ENCODE measurements at regions not wholly inside any gene's neighbourhood (a gene's known extent, or its start where the extent isn't known, plus 50 kb on each side); places are given as distances from the start of the nearest gene placed in this dataset.

DNA sequence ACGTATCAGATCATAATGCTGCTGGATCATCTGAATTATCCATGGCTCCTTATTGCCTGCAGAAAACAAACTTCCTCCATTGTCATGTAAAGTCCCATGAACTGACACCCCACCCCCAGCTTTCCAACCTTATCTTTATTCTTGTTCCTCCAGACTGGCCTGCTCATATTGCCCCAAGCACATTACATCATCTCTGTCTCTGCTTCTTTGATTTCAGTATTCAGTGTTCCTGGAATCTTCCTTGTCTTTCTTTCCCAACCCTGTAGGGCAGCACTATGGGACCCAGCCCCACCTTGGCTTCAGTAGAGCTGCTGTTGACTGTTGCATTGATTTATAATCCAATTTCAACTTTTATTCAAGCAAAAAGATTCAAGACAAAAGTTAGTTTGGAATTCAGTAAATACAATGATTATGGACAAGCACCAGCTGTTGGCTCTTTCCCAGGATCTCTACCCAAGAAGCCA is 187.5 kb upstream of the ECI2 start:
- Mint-ChIP-seq H3K36me3 (ENCODE audit: low read depth) (no peaks in the 10 kb centered on the region), H3K4me3 (no peak overlapping the region), H3K27ac (no peak overlapping the region), H3K4me1 (peaks cover 8% of the 10 kb centered on the region), H3K9me3 (no peaks in the 10 kb centered on the region), H3K27me3 (ENCODE audit: insufficient read depth) (no peaks in the 10 kb centered on the region)
- WGBS, 2 experiments (ENCODE audit: insufficient coverage in 1 of 2, insufficient read length in 1 of 2), result 75 to 86% methylated on average over 1 of the region's 1 CpG
- Histone ChIP-seq H3K9ac (ENCODE audit: extremely low read depth, low read length, poor library complexity, severe bottlenecking) (no peak overlapping the region), H3K27me3 (ENCODE audit: control insufficient read depth, insufficient read depth, low read length, poor library complexity, severe bottlenecking) (no peaks in the 10 kb centered on the region), H3K4me3 (ENCODE audit: low read length) (no peak overlapping the region), H3K27ac (ENCODE audit: low read depth, low read length) (no peak overlapping the region), H3K9me3 (ENCODE audit: control insufficient read depth, low read length) (no peaks in the 10 kb centered on the region), H3K4me1 (ENCODE audit: control insufficient read depth, insufficient read depth, low read length) (no peaks in the 10 kb centered on the region), H3K36me3 (ENCODE audit: control insufficient read depth, insufficient read depth, low read length) (no peaks in the 10 kb centered on the region)
- TF ChIP-seq, protein P1, sequence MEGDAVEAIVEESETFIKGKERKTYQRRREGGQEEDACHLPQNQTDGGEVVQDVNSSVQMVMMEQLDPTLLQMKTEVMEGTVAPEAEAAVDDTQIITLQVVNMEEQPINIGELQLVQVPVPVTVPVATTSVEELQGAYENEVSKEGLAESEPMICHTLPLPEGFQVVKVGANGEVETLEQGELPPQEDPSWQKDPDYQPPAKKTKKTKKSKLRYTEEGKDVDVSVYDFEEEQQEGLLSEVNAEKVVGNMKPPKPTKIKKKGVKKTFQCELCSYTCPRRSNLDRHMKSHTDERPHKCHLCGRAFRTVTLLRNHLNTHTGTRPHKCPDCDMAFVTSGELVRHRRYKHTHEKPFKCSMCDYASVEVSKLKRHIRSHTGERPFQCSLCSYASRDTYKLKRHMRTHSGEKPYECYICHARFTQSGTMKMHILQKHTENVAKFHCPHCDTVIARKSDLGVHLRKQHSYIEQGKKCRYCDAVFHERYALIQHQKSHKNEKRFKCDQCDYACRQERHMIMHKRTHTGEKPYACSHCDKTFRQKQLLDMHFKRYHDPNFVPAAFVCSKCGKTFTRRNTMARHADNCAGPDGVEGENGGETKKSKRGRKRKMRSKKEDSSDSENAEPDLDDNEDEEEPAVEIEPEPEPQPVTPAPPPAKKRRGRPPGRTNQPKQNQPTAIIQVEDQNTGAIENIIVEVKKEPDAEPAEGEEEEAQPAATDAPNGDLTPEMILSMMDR (conservative IDR thresholded peaks at IDR 0.05), result no peak
- no peak for DNase-seq

DNA sequence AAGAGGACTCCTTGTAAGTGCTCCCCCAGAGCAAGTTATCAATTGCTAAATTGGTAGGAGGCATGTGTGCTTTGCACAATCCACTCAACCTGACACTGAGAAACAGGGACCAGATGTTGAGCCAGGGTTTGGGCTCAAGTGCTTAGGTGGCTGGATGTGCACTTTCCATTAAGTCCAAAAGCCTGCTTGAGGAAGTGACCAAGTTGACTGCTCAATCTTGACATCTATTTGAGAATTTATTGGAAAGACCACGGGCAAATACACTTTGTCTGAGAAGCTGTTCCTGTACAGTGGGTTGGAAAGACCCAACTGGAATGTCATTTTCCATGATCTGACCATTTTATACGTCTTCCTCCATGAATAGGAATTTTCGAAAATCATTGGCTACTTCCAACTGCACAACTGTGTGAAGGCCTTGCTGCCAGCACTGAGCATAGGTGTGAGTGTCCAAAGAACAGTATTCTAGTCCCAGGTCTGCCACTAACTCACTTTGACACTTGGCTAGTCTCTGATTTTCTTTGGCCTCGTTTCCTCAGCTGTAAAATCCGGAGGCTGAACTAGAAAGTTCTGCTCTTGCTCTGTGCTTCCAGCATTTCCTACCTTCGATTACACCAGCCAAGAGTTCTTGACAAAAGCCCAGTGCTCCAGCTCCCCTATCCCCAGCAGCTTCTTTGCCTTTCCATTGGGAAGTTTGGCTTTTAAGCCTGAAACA is 186.9 kb upstream of the ECI2 start:
- Mint-ChIP-seq H3K9me3 (no peaks in the 10 kb centered on the region), H3K4me3 (no peak overlapping the region), H3K36me3 (ENCODE audit: low read depth) (no peaks in the 10 kb centered on the region), H3K4me1 (peaks cover 8% of the 10 kb centered on the region), H3K27me3 (ENCODE audit: insufficient read depth) (no peaks in the 10 kb centered on the region), H3K27ac (no peak overlapping the region)
- Histone ChIP-seq H3K9me3 (ENCODE audit: control insufficient read depth, low read length) (no peaks in the 10 kb centered on the region), H3K36me3 (ENCODE audit: control insufficient read depth, insufficient read depth, low read length) (no peaks in the 10 kb centered on the region), H3K4me1 (ENCODE audit: control insufficient read depth, insufficient read depth, low read length) (no peaks in the 10 kb centered on the region), H3K27me3 (ENCODE audit: control insufficient read depth, insufficient read depth, low read length, poor library complexity, severe bottlenecking) (no peaks in the 10 kb centered on the region), H3K4me3 (ENCODE audit: low read length) (no peak overlapping the region), H3K27ac (ENCODE audit: low read depth, low read length) (no peak overlapping the region), H3K9ac (ENCODE audit: extremely low read depth, low read length, poor library complexity, severe bottlenecking) (no peak overlapping the region)
- WGBS, 2 experiments (ENCODE audit: insufficient coverage in 1 of 2, insufficient read length in 1 of 2), result 88 to 95% methylated on average over 6 of the region's 6 CpGs
- no peak for DNase-seq
- TF ChIP-seq, protein P1 (conservative IDR thresholded peaks at IDR 0.05), result no peak

DNA sequence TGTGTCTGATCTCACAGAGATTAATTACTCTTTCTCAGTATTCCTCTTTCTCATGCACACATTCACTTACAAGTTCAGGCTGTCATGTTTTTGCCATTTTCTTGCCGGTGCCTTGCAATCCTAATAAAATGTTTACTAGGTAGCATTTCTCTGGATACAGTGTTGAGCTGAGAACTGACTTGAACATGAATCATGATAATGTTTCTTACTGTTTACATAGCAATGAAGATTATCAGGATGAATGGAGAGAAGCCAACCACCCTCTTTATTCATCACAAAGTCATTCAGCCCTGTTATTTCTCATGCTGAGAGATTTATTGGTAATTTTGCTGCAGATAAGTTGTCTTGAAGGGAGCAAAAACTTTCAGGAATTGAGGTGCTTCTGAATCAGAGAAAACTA is 185.5 kb upstream of the ECI2 start:
- Histone ChIP-seq H3K36me3 (ENCODE audit: control insufficient read depth, insufficient read depth, low read length) (no peaks in the 10 kb centered on the region), H3K27me3 (ENCODE audit: control insufficient read depth, insufficient read depth, low read length, poor library complexity, severe bottlenecking) (no peaks in the 10 kb centered on the region), H3K4me1 (ENCODE audit: control insufficient read depth, insufficient read depth, low read length) (no peaks in the 10 kb centered on the region), H3K9ac (ENCODE audit: extremely low read depth, low read length, poor library complexity, severe bottlenecking) (no peak overlapping the region), H3K4me3 (ENCODE audit: low read length) (no peak overlapping the region), H3K9me3 (ENCODE audit: control insufficient read depth, low read length) (no peaks in the 10 kb centered on the region), H3K27ac (ENCODE audit: low read depth, low read length) (no peak overlapping the region)
- 95% methylated on average over 1 of the region's 1 CpG; no CpG with 5 or more reads in 1 of the 2 experiments for WGBS, 2 experiments (ENCODE audit: insufficient coverage in 1 of 2, insufficient read length in 1 of 2)
- Mint-ChIP-seq H3K27ac (no peak overlapping the region), H3K4me3 (no peak overlapping the region), H3K4me1 (peaks cover 8% of the 10 kb centered on the region), H3K27me3 (ENCODE audit: insufficient read depth) (no peaks in the 10 kb centered on the region), H3K9me3 (no peaks in the 10 kb centered on the region), H3K36me3 (ENCODE audit: low read depth) (no peaks in the 10 kb centered on the region)
- no peak for DNase-seq
- TF ChIP-seq, protein P1 (conservative IDR thresholded peaks at IDR 0.05), result no peak

Measured in endodermal cell (in vitro differentiated cells).